IMR-90 (cell line): ENCODE measurements at regions not wholly inside any gene's neighbourhood (a gene's known extent, or its start where the extent isn't known, plus 50 kb on each side); places are given as distances from the start of the nearest gene placed in this dataset.

Experiments
- ATAC-seq: fragments of 200-7000 bp; cut with Tn5 transposase; 2 replicates; pipeline ENCODE4 v1.9.1; 2020; ENCODE audit warnings: low read depth, mild to moderate bottlenecking, moderate library complexity
- BruUV-seq: library from RNA; stranded (reverse); fragments of 400-500 nt; replicated peaks from 2 replicates; lab custom pipeline; 2021; lab: Mats Ljungman, UMichigan
- CTCF ChIA-PET: fragments of 300-600 bp; formaldehyde crosslinking; extraction: SDS; loops from one replicate; lab custom pipeline; 2021; ENCODE audit warnings: antibody characterized with exemption; lab: Yijun Ruan, JAX
- POLR2A ChIA-PET: fragments of 300-600 bp; sonication (Branson Sonifier 250); formaldehyde crosslinking; loops from one replicate; lab custom pipeline; 2022; ENCODE audit warnings: antibody characterized with exemption; ENCODE audit not compliant: unreplicated experiment; lab: Charles Lee
- DNase-seq: peaks from one replicate; pipeline ENCODE4 v3.0.0; 2013
- H2AFZ ChIP-seq: replicated peaks from 2 replicates; pipeline ENCODE3; 2013; ENCODE audit warnings: low read length, mild to moderate bottlenecking; ENCODE audit not compliant: poor library complexity
- H2AK5ac ChIP-seq: 2 replicates; pipeline ENCODE4 v1.6.1; 2013; ENCODE audit warnings: low read depth, low read length, inconsistent platforms
- H2AK9ac ChIP-seq: replicated peaks from 2 replicates; pipeline ENCODE3; 2013; ENCODE audit warnings: mild to moderate bottlenecking, low read depth, low read length, moderate library complexity; ENCODE audit not compliant: poor library complexity
- H2BK120ac ChIP-seq: 2 replicates; pipeline ENCODE4 v1.6.1; 2013; ENCODE audit warnings: low read depth, low read length, inconsistent platforms
- H2BK15ac ChIP-seq: 3 replicates; pipeline ENCODE4 v1.6.1; 2013; ENCODE audit warnings: low read depth, low read length, inconsistent platforms
- H2BK20ac ChIP-seq: 2 replicates; pipeline ENCODE4 v1.6.1; 2013; ENCODE audit warnings: low read depth, mild to moderate bottlenecking, inconsistent platforms, low read length, moderate library complexity
- H2BK5ac ChIP-seq: 2 replicates; pipeline ENCODE4 v1.6.1; 2013; ENCODE audit warnings: mild to moderate bottlenecking, low read depth, low read length, inconsistent platforms; ENCODE audit not compliant: poor library complexity, severe bottlenecking
- H3K14ac ChIP-seq: replicated peaks from 2 replicates; pipeline ENCODE4 v1.6.1; 2013; ENCODE audit warnings: low read depth, low read length, inconsistent platforms
- H3K18ac ChIP-seq: 2 replicates; pipeline ENCODE4 v1.6.1; 2013; ENCODE audit warnings: low read depth, low read length, control low read depth
- H3K23ac ChIP-seq: 2 replicates; pipeline ENCODE4 v1.6.1; 2013; ENCODE audit warnings: low read depth, low read length, inconsistent platforms
- H3K27ac ChIP-seq: 2 replicates; pipeline ENCODE4 v1.5.1; 2013; ENCODE audit warnings: mild to moderate bottlenecking, control low read depth, low read length; ENCODE audit not compliant: insufficient read depth
- H3K27me3 ChIP-seq: 2 replicates; pipeline ENCODE4 v1.6.1; 2013; ENCODE audit warnings: low read length; ENCODE audit not compliant: control insufficient read depth, insufficient read depth
- H3K36me3 ChIP-seq: 2 replicates; pipeline ENCODE4 v1.6.1; 2013; ENCODE audit warnings: low read length, mixed read lengths; ENCODE audit not compliant: control insufficient read depth, insufficient read depth
- H3K4ac ChIP-seq: 2 replicates; pipeline ENCODE4 v1.6.1; 2013; ENCODE audit warnings: low read depth, low read length, inconsistent platforms
- H3K4me1 ChIP-seq: 2 replicates; pipeline ENCODE4 v1.6.1; 2013; ENCODE audit warnings: low read length, mixed read lengths; ENCODE audit not compliant: control insufficient read depth, insufficient read depth
- H3K4me2 ChIP-seq: 2 replicates; pipeline ENCODE4 v1.6.1; 2013; ENCODE audit warnings: low read depth, mild to moderate bottlenecking, control low read depth, low read length, moderate library complexity
- H3K4me3 ChIP-seq: 2 replicates; pipeline ENCODE4 v1.5.1; 2013; ENCODE audit warnings: low read depth, mild to moderate bottlenecking, control low read depth, low read length, moderate library complexity; ENCODE audit not compliant: insufficient read depth
- H3K56ac ChIP-seq: 2 replicates; pipeline ENCODE4 v1.6.1; 2013; ENCODE audit warnings: low read length, inconsistent platforms; ENCODE audit not compliant: insufficient read depth; ENCODE audit errors: extremely low read depth
- H3K79me1 ChIP-seq, 2 experiments: 2 replicates each; pipeline ENCODE4 v1.6.1; 2013; ENCODE audit warnings: low read length in 2 of 2, inconsistent platforms in 1 of 2, low read depth in 1 of 2
- H3K9ac ChIP-seq: 2 replicates; pipeline ENCODE4 v1.6.1; 2013; ENCODE audit warnings: low read depth, low read length, control low read depth
- H3K9me1 ChIP-seq: 2 replicates; pipeline ENCODE4 v1.6.1; 2013; ENCODE audit warnings: low read length, inconsistent platforms; ENCODE audit not compliant: insufficient read depth
- H3K9me3 ChIP-seq: 2 replicates; pipeline ENCODE4 v1.6.1; 2013; ENCODE audit warnings: low read length; ENCODE audit not compliant: control insufficient read depth, insufficient read depth
- H4K20me1 ChIP-seq: 2 replicates; pipeline ENCODE4 v1.6.1; 2013; ENCODE audit warnings: low read length, inconsistent platforms; ENCODE audit not compliant: insufficient read depth
- H4K5ac ChIP-seq: 2 replicates; pipeline ENCODE4 v1.6.1; 2013; ENCODE audit warnings: mild to moderate bottlenecking, low read depth, low read length, control low read depth
- H4K8ac ChIP-seq, 2 experiments: 2 replicates each; pipeline ENCODE4 v1.6.1; 2013; ENCODE audit warnings: low read depth in 2 of 2, low read length in 2 of 2, control low read depth in 1 of 2, inconsistent platforms in 1 of 2
- H4K91ac ChIP-seq: 2 replicates; pipeline ENCODE4 v1.6.1; 2013; ENCODE audit warnings: low read depth, low read length, inconsistent platforms; ENCODE audit not compliant: insufficient read depth
- CEBPB ChIP-seq: IDR thresholded peaks from 2 replicates; pipeline ENCODE4 v1.6.1; 2012; ENCODE audit warnings: low read depth, low read length, improper control_type of control experiment
- MXI1 ChIP-seq: IDR thresholded peaks from 2 replicates; pipeline ENCODE4 v1.6.1; 2012; ENCODE audit warnings: low read depth, mild to moderate bottlenecking, low read length, moderate library complexity, borderline replicate concordance
- RAD21 ChIP-seq: IDR thresholded peaks from 2 replicates; pipeline ENCODE4 v1.6.1; 2012; ENCODE audit warnings: low read length, improper control_type of control experiment
- RCOR1 ChIP-seq: IDR thresholded peaks from 2 replicates; pipeline ENCODE4 v1.6.1; 2012; ENCODE audit warnings: mild to moderate bottlenecking, low read length, improper control_type of control experiment; ENCODE audit not compliant: insufficient replicate concordance
- RFX5 ChIP-seq: IDR thresholded peaks from 2 replicates; pipeline ENCODE4 v1.8.0; 2012; ENCODE audit warnings: low read depth, mild to moderate bottlenecking, low read length, moderate library complexity
- SMC3 ChIP-seq: fragments of 150-350 bp; IDR thresholded peaks from 2 replicates; pipeline ENCODE4 v1.6.1; 2016; ENCODE audit warnings: low read depth, mild to moderate bottlenecking, antibody characterized with exemption, low read length, moderate library complexity
- WGBS, 2 experiments: methylation state at CpG; one replicate each; pipeline versions ENCODE4 v1.1.5 to v1.1.7; 2013; ENCODE audit warnings: missing lambda C conversion rate in 2 of 2; ENCODE audit not compliant: insufficient read length in 1 of 2; ENCODE audit errors: extremely low coverage in 2 of 2; 5-methylcytosine and 5-hydroxymethylcytosine counted together
- dilution Hi-C: fragments of 300-500 bp; cut with HindIII; formaldehyde crosslinking; loops from one replicate; pipeline ENCODE4 v1.14.3; 2018; ENCODE audit warnings: low sequenced_read_pairs; ENCODE audit not compliant: unreplicated experiment
- in situ Hi-C: fragments of 300-500 bp; cut with MboI; formaldehyde crosslinking; loops from 3 replicates; pipeline ENCODE4 v1.14.3; 2019; ENCODE audit warnings: low sequenced_read_pairs, inconsistent platforms, mixed read lengths
- intact Hi-C: fragments of 100-400 bp; cut with micrococcal nuclease; formaldehyde crosslinking; loops from 2 replicates; pipeline ENCODE4 v1.10.0; 2022
- TF ChIP-seq, protein P1 (sequence below): fragments of 150-350 bp; IDR thresholded peaks from 2 replicates; pipeline ENCODE4 v1.6.1; 2017; ENCODE audit warnings: mild to moderate bottlenecking, antibody characterized with exemption, low read length, low read depth

GRCh38 chr12:92085736-92086040 is 60.0 kb downstream of the BTG1 start:
- Histone ChIP-seq H3K27ac (no peak overlapping the region), H4K8ac (no peak overlapping the region), H3K23ac (no peak overlapping the region), H3K27me3 (no peaks in the 10 kb centered on the region), H2BK5ac (no peak overlapping the region), H2AK5ac (no peak overlapping the region), H3K4me1 (peaks cover 2% of the 10 kb centered on the region; the same call in 1 of the 2 replicates), H2BK120ac (no peak overlapping the region), H4K20me1 (no peaks in the 10 kb centered on the region), H3K18ac (no peak overlapping the region; the same call in 1 of the 2 replicates), H3K9ac (no peak overlapping the region), H3K4me3 (no peak overlapping the region), H3K4ac (no peak overlapping the region), H3K56ac (no peak overlapping the region), H3K9me1 (0 out of 2 replicates have a peak, but pooled peaks cover 3% of the 10 kb centered on the region), H3K36me3 (no peaks in the 10 kb centered on the region), H3K79me1 (peaks cover 0 to 4% of the 10 kb centered on the region in 2 experiments; a peak in 2 of 4 replicates), H4K5ac (no peak overlapping the region), H2AFZ (no peak overlapping the region), H3K4me2 (no peak overlapping the region), H4K91ac (no peak overlapping the region), H2BK15ac (no peak overlapping the region), H3K9me3 (no peaks in the 10 kb centered on the region), H3K14ac (no peak overlapping the region), H2AK9ac (no peak overlapping the region), H2BK20ac (no peak overlapping the region)
- CTCF ChIA-PET: interaction anchor here (0.6 to 1.3 kb wide), 3 partner anchors 22 to 274 kb away, joined by 3 to 4 read pairs (median 3); no protein-coding TSS in a partner anchor
- DNase-seq (no peak), ATAC-seq (no peak)
- in situ Hi-C loops (no loop called here), intact Hi-C loops (no loop called here), dilution Hi-C loops (no loop called here)
- no TSS peak for BruUV-seq
- POLR2A ChIA-PET: no interaction called here
- TF ChIP-seq RFX5: no peak
- no peak for TF ChIP-seq RCOR1
- TF ChIP-seq, protein P1, sequence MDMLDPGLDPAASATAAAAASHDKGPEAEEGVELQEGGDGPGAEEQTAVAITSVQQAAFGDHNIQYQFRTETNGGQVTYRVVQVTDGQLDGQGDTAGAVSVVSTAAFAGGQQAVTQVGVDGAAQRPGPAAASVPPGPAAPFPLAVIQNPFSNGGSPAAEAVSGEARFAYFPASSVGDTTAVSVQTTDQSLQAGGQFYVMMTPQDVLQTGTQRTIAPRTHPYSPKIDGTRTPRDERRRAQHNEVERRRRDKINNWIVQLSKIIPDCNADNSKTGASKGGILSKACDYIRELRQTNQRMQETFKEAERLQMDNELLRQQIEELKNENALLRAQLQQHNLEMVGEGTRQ: no peak
- TF ChIP-seq RAD21: no peak
- TF ChIP-seq MXI1: no peak
- no peak for TF ChIP-seq CEBPB
- no peak for TF ChIP-seq SMC3
- no CpG with 5 or more reads among the region's 1 CpG for WGBS, 2 experiments
